ENCODE measurements at regions not wholly inside any gene's neighbourhood (a gene's known extent, or its start where the extent isn't known, plus 50 kb on each side); places are given as distances from the start of the nearest gene placed in this dataset.

GRCh38 chr4:115918149-115918548 lies 804.7 kb upstream of the NDST4 start:
- H3K79me2 ChIP-seq (ENCODE audit: low read length): no peaks in the 10 kb centered on the region
- H3F3A ChIP-seq (ENCODE audit: low read length, unreplicated experiment): no peaks in the 10 kb centered on the region
- H3K9me3 ChIP-seq (ENCODE audit: low read length): no peaks in the 10 kb centered on the region
- H3K4me2 ChIP-seq (ENCODE audit: low read length): no peak overlapping the region
- H3K27ac ChIP-seq (ENCODE audit: low read length): no peak overlapping the region
- H3K4me1 ChIP-seq (ENCODE audit: insufficient read depth, low read length): peaks cover 3% of the 10 kb centered on the region; the same call in 1 of the 2 replicates
- no peaks in the 10 kb centered on the region for H4K20me1 ChIP-seq (ENCODE audit: low read length)
- BruUV-seq (replicated peaks): no TSS peak
- no peaks in the 10 kb centered on the region for H3K27me3 ChIP-seq (ENCODE audit: low read length)
- H2AFZ ChIP-seq (ENCODE audit: low read length): no peak overlapping the region
- no peak for DNase-seq
- ChIA-PET POLR2A (ENCODE audit: unreplicated experiment) (no interaction called here), CTCF (no interaction called here)
- intact Hi-C loops (cut with micrococcal nuclease): no loop called here
- no peak for ATAC-seq
- H3K9me2 ChIP-seq (replicated peaks; ENCODE audit: low read length): no peaks in the 10 kb centered on the region
- H3K4me3 ChIP-seq (ENCODE audit: low read length): no peak overlapping the region
- no peak overlapping the region for H3K9ac ChIP-seq (ENCODE audit: low read length)
- H3K36me3 ChIP-seq (ENCODE audit: low read depth, low read length): no peaks in the 10 kb centered on the region
- TF ChIP-seq EZH2 (IDR thresholded peaks at IDR 0.05; ENCODE audit: low read length, unreplicated experiment) (no peak), EZH2phosphoT487 (IDR thresholded peaks at IDR 0.05; ENCODE audit: borderline replicate concordance, low read length) (no peak)

GRCh38 chr4:115906428-115906827 lies 793.0 kb upstream of the NDST4 start:
- Histone ChIP-seq H2AFZ (ENCODE audit: low read length) (no peak overlapping the region), H3K4me1 (ENCODE audit: insufficient read depth, low read length) (no peaks in the 10 kb centered on the region), H3K27ac (ENCODE audit: low read length) (no peak overlapping the region), H3K9ac (ENCODE audit: low read length) (no peak overlapping the region), H3K9me2 (replicated peaks; ENCODE audit: low read length) (no peaks in the 10 kb centered on the region), H4K20me1 (ENCODE audit: low read length) (no peaks in the 10 kb centered on the region), H3K9me3 (ENCODE audit: low read length) (no peaks in the 10 kb centered on the region), H3K79me2 (ENCODE audit: low read length) (no peaks in the 10 kb centered on the region), H3K4me3 (ENCODE audit: low read length) (no peak overlapping the region), H3F3A (ENCODE audit: low read length, unreplicated experiment) (no peaks in the 10 kb centered on the region), H3K4me2 (ENCODE audit: low read length) (no peak overlapping the region), H3K27me3 (ENCODE audit: low read length) (no peaks in the 10 kb centered on the region), H3K36me3 (ENCODE audit: low read depth, low read length) (no peaks in the 10 kb centered on the region)
- intact Hi-C loops (cut with micrococcal nuclease): no loop called here
- no TSS peak for BruUV-seq (replicated peaks)
- TF ChIP-seq CTCF (conservative IDR thresholded peaks at IDR 0.05; ENCODE audit: low read depth, low read length) (no peak; the same call in 1 of the 2 replicates), EZH2phosphoT487 (IDR thresholded peaks at IDR 0.05; ENCODE audit: borderline replicate concordance, low read length) (no peak), EZH2 (IDR thresholded peaks at IDR 0.05; ENCODE audit: low read length, unreplicated experiment) (no peak)
- ChIA-PET POLR2A (ENCODE audit: unreplicated experiment) (interaction anchor here (0.5 kb wide), 1 partner anchor 158 kb away, joined by 3 read pairs; no protein-coding TSS in a partner anchor), CTCF (no interaction called here)
- no peak for ATAC-seq
- no peak for DNase-seq

GRCh38 chr4:115883847-115884246 lies 770.4 kb upstream of the NDST4 start:
- H3K79me2 ChIP-seq (ENCODE audit: low read length): no peaks in the 10 kb centered on the region
- H3K27ac ChIP-seq (ENCODE audit: low read length): no peak overlapping the region
- POLR2A ChIA-PET (ENCODE audit: unreplicated experiment): no interaction called here
- H3K9me2 ChIP-seq (replicated peaks; ENCODE audit: low read length): no peaks in the 10 kb centered on the region
- no peak overlapping the region for H3K9ac ChIP-seq (ENCODE audit: low read length)
- no peak overlapping the region for H2AFZ ChIP-seq (ENCODE audit: low read length)
- intact Hi-C loops (cut with micrococcal nuclease): no loop called here
- CTCF ChIA-PET: no interaction called here
- no peaks in the 10 kb centered on the region for H3F3A ChIP-seq (ENCODE audit: low read length, unreplicated experiment)
- no peak overlapping the region for H3K4me2 ChIP-seq (ENCODE audit: low read length)
- H4K20me1 ChIP-seq (ENCODE audit: low read length): no peaks in the 10 kb centered on the region
- no peaks in the 10 kb centered on the region for H3K27me3 ChIP-seq (ENCODE audit: low read length)
- ATAC-seq (no peak), DNase-seq (no peak)
- TF ChIP-seq CTCF (conservative IDR thresholded peaks at IDR 0.05; ENCODE audit: low read depth, low read length) (no peak), EZH2 (IDR thresholded peaks at IDR 0.05; ENCODE audit: low read length, unreplicated experiment) (no peak), EZH2phosphoT487 (IDR thresholded peaks at IDR 0.05; ENCODE audit: borderline replicate concordance, low read length) (no peak)
- H3K4me3 ChIP-seq (ENCODE audit: low read length): no peak overlapping the region
- no peaks in the 10 kb centered on the region for H3K9me3 ChIP-seq (ENCODE audit: low read length)
- no peaks in the 10 kb centered on the region for H3K36me3 ChIP-seq (ENCODE audit: low read depth, low read length)
- no TSS peak for BruUV-seq (replicated peaks)
- no peaks in the 10 kb centered on the region for H3K4me1 ChIP-seq (ENCODE audit: insufficient read depth, low read length)

All from PC-3 (cell line).